Activated T-helper 2 cell treated with anti-CD3 and anti-CD28 coated beads, Interferon-gamma antibody, Interleukin-2, Interleukin-4, amounts not matched to agents 10 μg/mL and 5 μg/mL and 100 μg/mL, durations not matched to agents 14 hours and 24 hours and 36 hours (primary cell): ENCODE measurements at regions not wholly inside any gene's neighbourhood (a gene's known extent, or its start where the extent isn't known, plus 50 kb on each side); places are given as distances from the start of the nearest gene placed in this dataset.
"Not testable (repeated sequence)": the region's sequence is repeated elsewhere in the genome, so short reads cannot be mapped to it uniquely, and the experiment has no call there.

Experiments
- DNase-seq: peaks from one replicate; pipeline ENCODE4 v3.0.0; 2021; ENCODE audit warnings: low spot score
- H3K27ac Mint-ChIP-seq: one replicate; pipeline ENCODE4 v1.8.0; 2021; ENCODE audit warnings: mixed read lengths
- H3K27me3 Mint-ChIP-seq: one replicate; pipeline ENCODE4 v1.8.0; 2021; ENCODE audit warnings: low read depth, mixed read lengths
- H3K36me3 Mint-ChIP-seq: one replicate; pipeline ENCODE4 v1.8.0; 2021; ENCODE audit warnings: low read depth, mixed read lengths
- H3K4me1 Mint-ChIP-seq: one replicate; pipeline ENCODE4 v1.8.0; 2021; ENCODE audit warnings: low read depth, mixed read lengths
- H3K4me3 Mint-ChIP-seq: one replicate; pipeline ENCODE4 v1.8.0; 2021; ENCODE audit warnings: low read depth, mild to moderate bottlenecking, moderate library complexity, mixed read lengths
- H3K9me3 Mint-ChIP-seq: one replicate; pipeline ENCODE4 v1.8.0; 2021; ENCODE audit warnings: mixed read lengths
- intact Hi-C: fragments of 100-400 bp; cut with micrococcal nuclease; formaldehyde crosslinking; loops from one replicate; pipeline ENCODE4 v1.15.1; 2023

- intact Hi-C loops: no loop called here
- Mint-ChIP-seq H3K4me1 (no peaks in the 10 kb centered on the region), H3K4me3 (no peak overlapping the region), H3K9me3 (no peaks in the 10 kb centered on the region), H3K27me3 (no peaks in the 10 kb centered on the region), H3K27ac (no peak overlapping the region), H3K36me3 (no peaks in the 10 kb centered on the region)
- no peak for DNase-seq
Measured at GRCh38 chr16:75942936-75943335, 216.6 kb upstream of the CPHXL start.

- H3K36me3 Mint-ChIP-seq: no peaks in the 10 kb centered on the region
- H3K27ac Mint-ChIP-seq: no peak overlapping the region
- no peak for DNase-seq
- H3K4me3 Mint-ChIP-seq: no peak overlapping the region
- no peaks in the 10 kb centered on the region for H3K27me3 Mint-ChIP-seq
- H3K9me3 Mint-ChIP-seq: no peaks in the 10 kb centered on the region
- intact Hi-C loops: no loop called here
- H3K4me1 Mint-ChIP-seq: no peaks in the 10 kb centered on the region
Measured at GRCh38 chr16:75943705-75944514, 217.6 kb upstream of the CPHXL start.

GRCh38 chr16:75945916-75946457, 219.7 kb upstream of the CPHXL start:
- Mint-ChIP-seq H3K9me3 (no peaks in the 10 kb centered on the region), H3K36me3 (no peaks in the 10 kb centered on the region)

GRCh38 chr16:75947626-75948239, 221.4 kb upstream of the CPHXL start:
- no peak overlapping the region for H3K4me3 Mint-ChIP-seq
- no peaks in the 10 kb centered on the region for H3K4me1 Mint-ChIP-seq
- intact Hi-C loops: no loop called here
- no peak overlapping the region for H3K27ac Mint-ChIP-seq
- H3K9me3 Mint-ChIP-seq: no peaks in the 10 kb centered on the region
- no peaks in the 10 kb centered on the region for H3K27me3 Mint-ChIP-seq
- no peak for DNase-seq
- no peaks in the 10 kb centered on the region for H3K36me3 Mint-ChIP-seq

More at GRCh38 chr16:75945916-75946457, 219.7 kb upstream of the CPHXL start:
- intact Hi-C loops: no loop called here
- no peaks in the 10 kb centered on the region for H3K4me1 Mint-ChIP-seq
- H3K27me3 Mint-ChIP-seq: no peaks in the 10 kb centered on the region
- DNase-seq: no peak
- no peak overlapping the region for H3K4me3 Mint-ChIP-seq
- H3K27ac Mint-ChIP-seq: no peak overlapping the region

GRCh38 chr16:75948441-75948840, 222.2 kb upstream of the CPHXL start:
- H3K36me3 Mint-ChIP-seq: no peaks in the 10 kb centered on the region
- H3K4me3 Mint-ChIP-seq: no peak overlapping the region
- DNase-seq: no peak
- H3K9me3 Mint-ChIP-seq: no peaks in the 10 kb centered on the region
- no peaks in the 10 kb centered on the region for H3K4me1 Mint-ChIP-seq
- no peaks in the 10 kb centered on the region for H3K27me3 Mint-ChIP-seq
- H3K27ac Mint-ChIP-seq: no peak overlapping the region
- intact Hi-C loops: no loop called here

GRCh38 chr16:75948886-75949285, 222.6 kb upstream of the CPHXL start:
- Mint-ChIP-seq H3K27me3 (no peaks in the 10 kb centered on the region), H3K4me1 (no peaks in the 10 kb centered on the region), H3K4me3 (no peak overlapping the region), H3K9me3 (no peaks in the 10 kb centered on the region), H3K36me3 (no peaks in the 10 kb centered on the region), H3K27ac (no peak overlapping the region)
- DNase-seq: no peak
- intact Hi-C loops: no loop called here

GRCh38 chr16:75952124-75952523, 225.8 kb upstream of the CPHXL start:
- Mint-ChIP-seq H3K27ac (no peak overlapping the region), H3K27me3 (no peaks in the 10 kb centered on the region), H3K4me3 (no peak overlapping the region), H3K36me3 (no peaks in the 10 kb centered on the region), H3K4me1 (no peaks in the 10 kb centered on the region), H3K9me3 (no peaks in the 10 kb centered on the region)
- intact Hi-C loops: no loop called here
- DNase-seq: no peak

- no peak for DNase-seq
- H3K27me3 Mint-ChIP-seq: no peaks in the 10 kb centered on the region
- no peak overlapping the region for H3K4me3 Mint-ChIP-seq
- H3K27ac Mint-ChIP-seq: no peak overlapping the region
- H3K36me3 Mint-ChIP-seq: no peaks in the 10 kb centered on the region
- H3K9me3 Mint-ChIP-seq: no peaks in the 10 kb centered on the region
- intact Hi-C loops: no loop called here
- H3K4me1 Mint-ChIP-seq: no peaks in the 10 kb centered on the region
Measured at GRCh38 chr16:75957870-75958269, 231.6 kb upstream of the CPHXL start.

GRCh38 chr16:75965504-75966374, 239.4 kb upstream of the CPHXL start:
- no peaks in the 10 kb centered on the region for H3K27me3 Mint-ChIP-seq
- DNase-seq: no peak
- intact Hi-C loops: no loop called here
- H3K36me3 Mint-ChIP-seq: no peaks in the 10 kb centered on the region
- H3K4me1 Mint-ChIP-seq: no peaks in the 10 kb centered on the region
- H3K4me3 Mint-ChIP-seq: no peak overlapping the region
- no peak overlapping the region for H3K27ac Mint-ChIP-seq
- H3K9me3 Mint-ChIP-seq: no peaks in the 10 kb centered on the region

- H3K27ac Mint-ChIP-seq, H3K9me3 Mint-ChIP-seq, H3K27me3 Mint-ChIP-seq, H3K4me3 Mint-ChIP-seq, H3K4me1 Mint-ChIP-seq, intact Hi-C loops, H3K36me3 Mint-ChIP-seq, DNase-seq: not testable (repeated sequence)
Measured at GRCh38 chr16:75969120-75969519, 242.8 kb upstream of the CPHXL start.

- H3K27me3 Mint-ChIP-seq: no peaks in the 10 kb centered on the region
- no peaks in the 10 kb centered on the region for H3K4me1 Mint-ChIP-seq
- DNase-seq: no peak
- no peaks in the 10 kb centered on the region for H3K9me3 Mint-ChIP-seq
- intact Hi-C loops: no loop called here
- H3K4me3 Mint-ChIP-seq: no peak overlapping the region
- no peaks in the 10 kb centered on the region for H3K36me3 Mint-ChIP-seq
- no peak overlapping the region for H3K27ac Mint-ChIP-seq
Measured at GRCh38 chr16:75971334-75971733, 245.0 kb upstream of the CPHXL start.

- Mint-ChIP-seq H3K4me3 (no peak overlapping the region), H3K36me3 (no peaks in the 10 kb centered on the region), H3K4me1 (no peaks in the 10 kb centered on the region), H3K27me3 (no peaks in the 10 kb centered on the region), H3K9me3 (peaks cover 14% of the 10 kb centered on the region), H3K27ac (no peak overlapping the region)
- DNase-seq: no peak
- intact Hi-C loops: no loop called here
Measured at GRCh38 chr16:75983296-75983695, 257.0 kb upstream of the CPHXL start.
